PC-9 (cell line): ENCODE measurements at regions not wholly inside any gene's neighbourhood (a gene's known extent, or its start where the extent isn't known, plus 50 kb on each side); places are given as distances from the start of the nearest gene placed in this dataset.

Experiments used
- CTCF ChIP-seq: fragments of 200-600 bp; sonication (generic); conservative IDR thresholded peaks from 2 replicates; pipeline ENCODE4 v1.6.1; 2017; ENCODE audit warnings: mixed run types, antibody characterized with exemption, mild to moderate bottlenecking, moderate library complexity
- EZH2 ChIP-seq: fragments of 200-600 bp; sonication (generic); IDR thresholded peaks from 2 replicates; pipeline ENCODE4 v1.8.0; 2017; ENCODE audit warnings: antibody characterized with exemption, low read depth

DNA sequence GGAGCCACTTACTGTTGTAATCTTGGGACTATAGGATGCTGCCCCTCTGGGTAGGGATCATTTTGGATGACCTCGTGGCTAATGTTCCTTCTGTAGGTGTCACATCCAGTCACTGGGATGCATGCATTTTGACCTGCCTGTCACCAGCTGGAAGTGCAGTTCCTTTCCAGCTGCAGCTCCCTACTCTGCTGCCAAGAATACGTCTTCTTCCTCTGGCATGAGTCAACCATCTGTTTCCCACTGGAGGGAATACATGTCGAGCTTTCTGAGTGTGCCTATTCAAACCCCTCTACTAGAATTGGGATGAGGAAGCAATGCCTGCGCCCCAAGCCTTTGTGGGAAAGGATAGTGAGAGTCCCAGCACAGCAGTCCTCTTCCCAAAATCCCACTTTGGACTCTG is 415.5 kb upstream of the ADAMTS5 start:
- TF ChIP-seq EZH2 = no peak
- TF ChIP-seq CTCF = no peak
